ENCODE measurements at regions not wholly inside any gene's neighbourhood (a gene's known extent, or its start where the extent isn't known, plus 50 kb on each side); places are given as distances from the start of the nearest gene placed in this dataset.

DNA sequence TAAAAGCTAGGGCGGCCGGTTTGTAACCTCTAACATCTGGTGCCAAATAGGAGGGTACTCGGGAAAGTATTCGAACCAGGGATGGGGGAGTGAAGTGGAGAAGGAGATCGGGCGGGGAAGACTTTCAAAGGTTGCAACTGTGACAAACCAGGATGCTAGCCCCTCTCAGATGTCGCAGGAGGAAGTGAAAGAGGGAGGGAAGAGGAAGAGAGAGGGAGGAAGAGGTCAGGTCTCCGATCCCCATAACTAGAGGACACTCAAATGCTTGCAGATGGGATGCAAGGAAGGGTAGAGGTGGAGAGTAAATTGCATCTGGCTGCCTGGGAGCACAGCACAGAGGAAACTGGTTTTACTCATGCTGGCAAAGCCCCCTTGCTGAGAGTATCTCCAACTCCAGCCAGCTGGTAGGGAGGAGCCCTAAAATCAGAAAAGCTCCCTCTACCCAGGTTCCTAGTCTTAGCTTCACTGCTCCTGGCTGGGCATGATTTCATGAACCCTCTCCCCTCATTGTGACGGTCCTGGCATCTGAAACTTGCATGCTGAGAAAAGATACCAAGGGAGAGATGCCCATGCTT is 696.7 kb upstream of the TBX3 start:
- DNase-seq, result no peak
- Histone ChIP-seq H3K9me3 (ENCODE audit: severe bottlenecking) (no peaks in the 10 kb centered on the region), H3K27ac (no peak overlapping the region), H3K27me3 (ENCODE audit: insufficient read depth, low read depth, severe bottlenecking) (peaks cover 14% of the 10 kb centered on the region), H3K36me3 (no peaks in the 10 kb centered on the region), H3K4me3 (ENCODE audit: low read depth, low read length) (no peak overlapping the region)
- TF ChIP-seq, protein P1, sequence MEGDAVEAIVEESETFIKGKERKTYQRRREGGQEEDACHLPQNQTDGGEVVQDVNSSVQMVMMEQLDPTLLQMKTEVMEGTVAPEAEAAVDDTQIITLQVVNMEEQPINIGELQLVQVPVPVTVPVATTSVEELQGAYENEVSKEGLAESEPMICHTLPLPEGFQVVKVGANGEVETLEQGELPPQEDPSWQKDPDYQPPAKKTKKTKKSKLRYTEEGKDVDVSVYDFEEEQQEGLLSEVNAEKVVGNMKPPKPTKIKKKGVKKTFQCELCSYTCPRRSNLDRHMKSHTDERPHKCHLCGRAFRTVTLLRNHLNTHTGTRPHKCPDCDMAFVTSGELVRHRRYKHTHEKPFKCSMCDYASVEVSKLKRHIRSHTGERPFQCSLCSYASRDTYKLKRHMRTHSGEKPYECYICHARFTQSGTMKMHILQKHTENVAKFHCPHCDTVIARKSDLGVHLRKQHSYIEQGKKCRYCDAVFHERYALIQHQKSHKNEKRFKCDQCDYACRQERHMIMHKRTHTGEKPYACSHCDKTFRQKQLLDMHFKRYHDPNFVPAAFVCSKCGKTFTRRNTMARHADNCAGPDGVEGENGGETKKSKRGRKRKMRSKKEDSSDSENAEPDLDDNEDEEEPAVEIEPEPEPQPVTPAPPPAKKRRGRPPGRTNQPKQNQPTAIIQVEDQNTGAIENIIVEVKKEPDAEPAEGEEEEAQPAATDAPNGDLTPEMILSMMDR (IDR thresholded peaks at IDR 0.05; ENCODE audit: low read depth, low read length), result no peak

DNA sequence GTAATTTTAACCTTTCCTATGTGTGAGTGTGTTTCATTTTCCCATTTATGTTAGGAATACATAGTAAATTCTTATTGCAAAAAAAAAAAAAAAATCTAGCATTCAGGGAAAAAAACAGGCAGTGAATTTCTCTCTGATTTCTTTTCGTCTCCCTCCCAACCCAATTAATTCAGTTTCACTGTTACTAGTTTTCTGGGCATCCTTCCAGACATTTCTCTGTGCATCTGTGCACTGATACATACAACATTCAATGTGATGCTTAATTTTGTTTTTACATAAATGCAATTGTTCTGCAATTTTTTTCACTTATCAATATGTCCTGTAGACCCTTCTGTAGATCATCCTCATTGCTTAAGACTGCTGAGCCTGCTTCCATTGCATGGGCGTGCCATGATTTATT is 694.3 kb upstream of the TBX3 start:
- no peak for DNase-seq
- H3K4me3 ChIP-seq (ENCODE audit: low read depth, low read length), result no peak overlapping the region
- H3K27me3 ChIP-seq (ENCODE audit: insufficient read depth, low read depth, severe bottlenecking), result peaks cover 10% of the 10 kb centered on the region
- TF ChIP-seq, protein P1 (IDR thresholded peaks at IDR 0.05; ENCODE audit: low read depth, low read length), result no peak
- H3K9me3 ChIP-seq (ENCODE audit: severe bottlenecking), result no peaks in the 10 kb centered on the region
- no peaks in the 10 kb centered on the region for H3K36me3 ChIP-seq
- H3K27ac ChIP-seq, result no peak overlapping the region

DNA sequence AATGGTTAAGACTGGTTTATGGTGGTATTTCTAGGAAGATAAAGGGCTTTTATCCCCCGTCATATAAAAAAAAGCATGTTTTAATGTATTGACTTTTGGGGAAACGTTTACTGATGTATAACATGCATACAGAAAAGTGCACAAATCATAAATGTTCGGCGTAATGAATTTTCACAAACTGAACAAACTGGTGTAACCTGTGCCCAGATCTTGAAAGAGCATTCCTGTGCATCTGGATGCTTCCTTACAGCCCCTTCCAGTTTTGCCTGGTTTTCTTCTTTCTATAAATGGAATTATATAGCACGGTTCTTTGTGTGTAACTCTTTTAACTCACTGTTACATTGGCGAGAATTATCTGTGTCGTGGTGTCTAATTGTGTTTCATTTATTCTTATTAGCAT is 693.8 kb upstream of the TBX3 start:
- H3K4me3 ChIP-seq (ENCODE audit: low read depth, low read length), result no peak overlapping the region
- TF ChIP-seq, protein P1 (IDR thresholded peaks at IDR 0.05; ENCODE audit: low read depth, low read length), result no peak
- no peaks in the 10 kb centered on the region for H3K36me3 ChIP-seq
- DNase-seq, result no peak
- H3K27me3 ChIP-seq (ENCODE audit: insufficient read depth, low read depth, severe bottlenecking), result peaks cover 10% of the 10 kb centered on the region
- no peaks in the 10 kb centered on the region for H3K9me3 ChIP-seq (ENCODE audit: severe bottlenecking)
- no peak overlapping the region for H3K27ac ChIP-seq

DNA sequence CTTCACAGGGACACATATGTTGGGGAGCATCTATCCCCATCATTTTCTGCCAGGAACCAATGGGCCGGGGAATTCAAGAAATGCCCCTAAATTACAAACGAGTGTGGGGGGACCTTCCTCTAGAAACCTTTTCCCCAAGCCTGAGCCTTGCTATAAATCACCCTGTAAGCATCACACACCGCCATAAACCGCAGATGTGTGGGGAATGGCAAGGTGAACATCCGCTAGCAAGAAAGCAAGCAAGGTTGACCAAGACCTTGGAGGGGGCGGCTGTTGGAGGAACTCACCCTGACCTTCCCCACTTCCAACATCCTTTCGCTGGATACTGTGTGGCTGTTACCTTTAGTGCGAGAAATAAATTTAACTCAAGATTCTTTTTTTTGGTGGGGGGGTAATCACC is 693.3 kb upstream of the TBX3 start:
- Histone ChIP-seq H3K27me3 (ENCODE audit: insufficient read depth, low read depth, severe bottlenecking) (peaks cover 10% of the 10 kb centered on the region), H3K9me3 (ENCODE audit: severe bottlenecking) (no peaks in the 10 kb centered on the region), H3K4me3 (ENCODE audit: low read depth, low read length) (no peak overlapping the region), H3K36me3 (no peaks in the 10 kb centered on the region), H3K27ac (no peak overlapping the region)
- DNase-seq, result no peak
- TF ChIP-seq, protein P1 (IDR thresholded peaks at IDR 0.05; ENCODE audit: low read depth, low read length), result no peak

DNA sequence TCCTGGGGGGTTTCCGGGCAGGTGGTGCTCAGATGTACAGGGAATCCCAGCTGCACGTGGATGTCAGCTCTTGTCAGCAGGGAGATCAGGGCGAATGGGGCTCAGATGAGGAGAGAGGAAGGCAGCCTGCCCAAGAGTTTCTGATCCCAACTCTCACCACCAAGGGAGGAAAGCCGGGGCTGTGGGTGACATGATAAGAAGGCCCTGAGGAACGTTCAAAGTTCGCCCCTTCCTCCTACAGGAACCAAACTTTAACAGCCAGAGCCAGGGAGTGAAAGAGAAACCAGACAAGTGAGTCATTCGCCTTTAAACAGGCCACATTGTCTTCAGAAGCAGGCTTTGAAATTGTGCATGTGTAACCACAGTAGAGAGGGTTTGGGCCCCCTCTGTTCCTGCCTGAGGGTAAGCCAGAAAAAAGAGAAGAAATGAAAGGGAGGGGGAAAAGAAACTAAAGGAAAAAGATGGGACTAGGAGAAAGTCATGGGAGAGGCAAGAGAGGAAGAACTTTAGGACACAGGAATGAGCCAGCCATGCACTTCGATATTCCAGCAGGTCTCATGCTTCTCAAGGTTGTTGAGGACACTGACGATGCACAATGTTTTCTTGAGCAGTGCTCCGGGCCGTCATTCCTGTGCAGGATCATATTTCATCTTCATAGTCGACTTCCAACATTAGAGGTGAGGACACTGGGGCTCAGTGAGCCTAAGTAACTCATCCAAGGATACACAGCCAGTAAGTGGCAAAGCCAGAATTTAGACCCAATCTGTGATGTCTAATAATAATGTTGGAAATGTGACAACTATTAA is 691.4 kb upstream of the TBX3 start:
- Histone ChIP-seq H3K27ac (no peak overlapping the region), H3K36me3 (no peaks in the 10 kb centered on the region), H3K9me3 (ENCODE audit: severe bottlenecking) (no peaks in the 10 kb centered on the region), H3K27me3 (ENCODE audit: insufficient read depth, low read depth, severe bottlenecking) (peaks cover 7% of the 10 kb centered on the region), H3K4me3 (ENCODE audit: low read depth, low read length) (no peak overlapping the region)
- no peak for DNase-seq
- TF ChIP-seq, protein P1 (IDR thresholded peaks at IDR 0.05; ENCODE audit: low read depth, low read length), result no peak

Data from WERI-Rb-1 (cell line).